Astrocyte of the cerebellum (primary cell): ENCODE measurements at regions not wholly inside any gene's neighbourhood (a gene's known extent, or its start where the extent isn't known, plus 50 kb on each side); places are given as distances from the start of the nearest gene placed in this dataset.

ENCODE experiments used
- DNase-seq: peaks from one replicate; pipeline ENCODE4 v3.0.0-alpha.2; 2011; ENCODE audit warnings: low read depth
- H3K4me3 ChIP-seq: 2 replicates; pipeline ENCODE4 v1.5.1; 2011; ENCODE audit warnings: mild to moderate bottlenecking, low read depth, low read length, moderate library complexity
- in situ Hi-C: cut with HindIII; loops from 2 replicates; pipeline ENCODE4 v1.10.0; 2017; ENCODE audit warnings: low sequenced_read_pairs
- TF ChIP-seq, protein P1 (sequence below): IDR thresholded peaks from 2 replicates; pipeline ENCODE4 v1.5.1; 2012; ENCODE audit warnings: low read length, low read depth, moderate library complexity, mild to moderate bottlenecking; ENCODE audit errors: missing control alignments

DNA sequence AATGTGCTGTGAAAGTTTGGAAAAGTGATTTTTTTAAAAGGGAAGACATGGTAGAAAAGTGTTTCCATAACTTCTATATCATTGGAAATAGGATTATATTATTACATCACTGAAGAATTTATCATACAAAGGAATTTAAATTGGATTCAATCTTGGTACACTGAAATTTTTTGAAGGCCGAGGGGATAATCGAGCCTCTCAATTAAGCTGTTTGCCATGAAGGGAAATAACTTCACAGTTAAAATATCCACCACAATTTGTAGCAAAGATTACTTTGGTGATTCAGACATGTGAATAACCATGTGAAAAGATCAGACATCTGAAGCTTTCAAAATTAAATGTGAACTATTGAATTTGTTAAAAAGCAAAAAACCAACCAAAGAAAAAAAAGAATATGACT lies 215.3 kb downstream of the KLF5 start:
- in situ Hi-C loops, result no loop called here
- DNase-seq, result no peak
- TF ChIP-seq, protein P1, sequence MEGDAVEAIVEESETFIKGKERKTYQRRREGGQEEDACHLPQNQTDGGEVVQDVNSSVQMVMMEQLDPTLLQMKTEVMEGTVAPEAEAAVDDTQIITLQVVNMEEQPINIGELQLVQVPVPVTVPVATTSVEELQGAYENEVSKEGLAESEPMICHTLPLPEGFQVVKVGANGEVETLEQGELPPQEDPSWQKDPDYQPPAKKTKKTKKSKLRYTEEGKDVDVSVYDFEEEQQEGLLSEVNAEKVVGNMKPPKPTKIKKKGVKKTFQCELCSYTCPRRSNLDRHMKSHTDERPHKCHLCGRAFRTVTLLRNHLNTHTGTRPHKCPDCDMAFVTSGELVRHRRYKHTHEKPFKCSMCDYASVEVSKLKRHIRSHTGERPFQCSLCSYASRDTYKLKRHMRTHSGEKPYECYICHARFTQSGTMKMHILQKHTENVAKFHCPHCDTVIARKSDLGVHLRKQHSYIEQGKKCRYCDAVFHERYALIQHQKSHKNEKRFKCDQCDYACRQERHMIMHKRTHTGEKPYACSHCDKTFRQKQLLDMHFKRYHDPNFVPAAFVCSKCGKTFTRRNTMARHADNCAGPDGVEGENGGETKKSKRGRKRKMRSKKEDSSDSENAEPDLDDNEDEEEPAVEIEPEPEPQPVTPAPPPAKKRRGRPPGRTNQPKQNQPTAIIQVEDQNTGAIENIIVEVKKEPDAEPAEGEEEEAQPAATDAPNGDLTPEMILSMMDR, result no peak
- H3K4me3 ChIP-seq, result no peak overlapping the region

- TF ChIP-seq, protein P1, result no peak
- H3K4me3 ChIP-seq, result no peak overlapping the region
- in situ Hi-C loops, result no loop called here
- DNase-seq, result peak; percentile 63
These were observed 214.9 kb downstream of the KLF5 start for GRCh38 chr13:73273745-73274144.

DNA sequence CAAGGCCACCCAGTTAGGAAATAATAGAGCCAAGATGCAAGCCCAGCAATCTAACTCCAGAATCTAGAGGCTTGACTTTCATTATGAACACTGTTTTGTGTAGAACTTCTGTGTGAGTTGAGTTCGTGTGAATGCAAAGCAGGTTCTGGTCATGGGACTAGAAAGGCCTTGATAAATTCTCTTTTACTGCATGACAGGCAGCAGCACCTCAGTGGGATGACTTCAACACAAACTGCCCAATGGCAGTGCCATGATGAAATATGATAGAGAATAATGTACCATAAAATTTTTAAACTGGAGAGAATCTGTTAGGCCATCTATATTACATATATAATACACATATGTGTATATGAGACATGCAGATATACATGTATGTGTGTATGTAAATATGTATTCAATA lies 214.5 kb downstream of the KLF5 start:
- H3K4me3 ChIP-seq, result no peak overlapping the region
- no peak for DNase-seq
- in situ Hi-C loops, result no loop called here
- TF ChIP-seq, protein P1, result no peak

- H3K4me3 ChIP-seq, result no peak overlapping the region
- DNase-seq, result no peak
- TF ChIP-seq, protein P1, result no peak
- in situ Hi-C loops, result no loop called here
These were observed 214.0 kb downstream of the KLF5 start for GRCh38 chr13:73272831-73273230.

DNA sequence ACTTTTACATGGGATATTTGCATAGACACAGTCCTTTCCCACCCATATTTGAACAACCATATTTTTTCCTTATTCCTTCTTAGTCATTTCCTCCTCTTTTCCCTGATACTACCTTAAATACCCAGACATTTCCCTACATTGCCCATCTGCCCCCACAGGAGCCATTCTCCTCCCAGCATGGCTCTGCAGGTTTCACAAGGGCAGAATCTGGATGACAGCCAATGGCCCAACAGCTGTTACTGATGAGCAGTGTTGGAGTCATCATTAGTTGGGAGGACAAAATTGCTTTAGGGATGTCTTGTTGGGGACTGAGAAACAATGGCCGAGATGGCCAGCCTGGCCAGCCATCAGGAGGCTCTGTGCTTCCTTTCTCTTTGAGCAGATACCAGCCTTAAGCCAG lies 209.5 kb downstream of the KLF5 start:
- no peak for DNase-seq
- in situ Hi-C loops, result no loop called here
- H3K4me3 ChIP-seq, result no peak overlapping the region
- TF ChIP-seq, protein P1, result no peak

GRCh38 chr13:73266640-73267180 lies 207.9 kb downstream of the KLF5 start:
- TF ChIP-seq, protein P1, result no peak
- no peak overlapping the region for H3K4me3 ChIP-seq
- in situ Hi-C loops, result no loop called here
- no peak for DNase-seq
